GM19467 (cell line): ENCODE measurements at regions not wholly inside any gene's neighbourhood (a gene's known extent, or its start where the extent isn't known, plus 50 kb on each side); places are given as distances from the start of the nearest gene placed in this dataset.
A peak's percentile ranks its signal among the peaks of the same experiment; 100 is the strongest.
"Not testable (repeated sequence)": the region's sequence is repeated elsewhere in the genome, so short reads cannot be mapped to it uniquely, and the experiment has no call there.

Source experiments
- ATAC-seq: cut with Tn5 transposase; IDR thresholded peaks from one replicate; pipeline ENCODE4 v1.9.1; 2021; ENCODE audit warnings: mild to moderate bottlenecking, moderate library complexity; ENCODE audit not compliant: unreplicated experiment

GRCh38 chr5:50501491-50502228 lies 60.6 kb upstream of the EMB start:
- ATAC-seq, result peak; percentile 92

GRCh38 chr5:50513028-50513457 lies 72.0 kb upstream of the EMB start:
- ATAC-seq, result not testable (repeated sequence)

- ATAC-seq, result not testable (repeated sequence)
Observed at GRCh38 chr5:50521060-50521459, 80.0 kb upstream of the EMB start.

GRCh38 chr5:50527514-50528060 lies 86.5 kb upstream of the EMB start:
- not testable (repeated sequence) for ATAC-seq

GRCh38 chr5:50535393-50535792 lies 94.3 kb upstream of the EMB start:
- no peak for ATAC-seq

- ATAC-seq, result not testable (repeated sequence)
Observed at GRCh38 chr5:50537534-50537933, 96.4 kb upstream of the EMB start.

- no peak for ATAC-seq
Observed at GRCh38 chr5:50547303-50547702, 106.2 kb upstream of the EMB start.

GRCh38 chr5:50550267-50550666 lies 109.2 kb upstream of the EMB start:
- ATAC-seq, result no peak

- ATAC-seq, result no peak
Observed at GRCh38 chr5:50550993-50551392, 109.9 kb upstream of the EMB start.

GRCh38 chr5:50553560-50553984 lies 112.5 kb upstream of the EMB start:
- ATAC-seq, result no peak

GRCh38 chr5:50558640-50559039 lies 107.8 kb upstream of the PARP8 start:
- not testable (repeated sequence) for ATAC-seq

GRCh38 chr5:50559955-50560354 lies 106.5 kb upstream of the PARP8 start:
- no peak for ATAC-seq

- ATAC-seq, result no peak
Observed at GRCh38 chr5:50562694-50563093, 103.7 kb upstream of the PARP8 start.

GRCh38 chr5:50564079-50564478 lies 102.4 kb upstream of the PARP8 start:
- ATAC-seq, result no peak

- no peak for ATAC-seq
Observed at GRCh38 chr5:50564558-50564957, 101.9 kb upstream of the PARP8 start.

GRCh38 chr5:50574121-50574520 lies 92.3 kb upstream of the PARP8 start:
- no peak for ATAC-seq

- ATAC-seq, result no peak
Observed at GRCh38 chr5:50575740-50576139, 90.7 kb upstream of the PARP8 start.

- no peak for ATAC-seq
Observed at GRCh38 chr5:50576265-50576664, 90.2 kb upstream of the PARP8 start.

GRCh38 chr5:50576686-50577256 lies 89.7 kb upstream of the PARP8 start:
- ATAC-seq, result no peak

GRCh38 chr5:50580506-50580905 lies 85.9 kb upstream of the PARP8 start:
- ATAC-seq, result no peak

- ATAC-seq, result not testable (repeated sequence)
Observed at GRCh38 chr5:50581845-50582244, 84.6 kb upstream of the PARP8 start.

- ATAC-seq, result no peak
Observed at GRCh38 chr5:50582699-50583098, 83.7 kb upstream of the PARP8 start.
